SK-N-SH (cell line): ENCODE measurements at regions not wholly inside any gene's neighbourhood (a gene's known extent, or its start where the extent isn't known, plus 50 kb on each side); places are given as distances from the start of the nearest gene placed in this dataset.

Experiments
- CTCF ChIP-seq: fragments of 200-600 bp; sonication (generic); IDR thresholded peaks from 2 replicates; pipeline ENCODE4 v1.6.1; 2017; ENCODE audit warnings: antibody characterized with exemption, mild to moderate bottlenecking, moderate library complexity
- ELF1 ChIP-seq: IDR thresholded peaks from 2 replicates; pipeline ENCODE4 v1.4.0; 2012
- EP300 ChIP-seq, 2 experiments: IDR thresholded peaks; 2 replicates each; pipeline versions ENCODE4 v1.4.0 to v1.6.1; 2012; ENCODE audit warnings: borderline replicate concordance in 1 of 2, low read depth in 1 of 2, low read length in 1 of 2
- EZH2phosphoT487 ChIP-seq: fragments of 200-600 bp; sonication (generic); IDR thresholded peaks from 2 replicates; pipeline ENCODE4 v1.6.1; 2017; ENCODE audit warnings: low read depth, mixed run types, mild to moderate bottlenecking, antibody characterized with exemption, moderate library complexity, borderline replicate concordance
- FOSL2 ChIP-seq: IDR thresholded peaks from 2 replicates; pipeline ENCODE4 v1.4.0; 2012; ENCODE audit warnings: low read depth, mild to moderate bottlenecking, moderate library complexity, borderline replicate concordance
- FOXM1 ChIP-seq: IDR thresholded peaks from 2 replicates; pipeline ENCODE4 v1.4.0; 2012; ENCODE audit warnings: low read depth, mild to moderate bottlenecking
- GABPA ChIP-seq: IDR thresholded peaks from 2 replicates; pipeline ENCODE4 v1.4.0; 2012; ENCODE audit warnings: low read depth, mild to moderate bottlenecking
- POLR2AphosphoS5 ChIP-seq: IDR thresholded peaks from 2 replicates; pipeline ENCODE4 v1.6.1; 2012; ENCODE audit warnings: low read depth, low read length
- RAD21 ChIP-seq: IDR thresholded peaks from 2 replicates; pipeline ENCODE4 v1.6.1; 2012; ENCODE audit warnings: mild to moderate bottlenecking, low read length
- RCOR1 ChIP-seq: fragments of 150-350 bp; IDR thresholded peaks from 2 replicates; pipeline ENCODE4 v1.6.1; 2017; ENCODE audit warnings: antibody characterized with exemption, low read length
- RFX5 ChIP-seq: IDR thresholded peaks from 2 replicates; pipeline ENCODE4 v1.6.1; 2012; ENCODE audit warnings: mild to moderate bottlenecking, improper control_type of control experiment, low read length
- SMC3 ChIP-seq: IDR thresholded peaks from 2 replicates; pipeline ENCODE4 v1.6.1; 2012; ENCODE audit warnings: low read depth, low read length, improper control_type of control experiment
- TCF12 ChIP-seq: IDR thresholded peaks from 2 replicates; pipeline ENCODE4 v1.4.0; 2012
- YY1 ChIP-seq: IDR thresholded peaks from 2 replicates; pipeline ENCODE4 v1.4.0; 2012; ENCODE audit warnings: low read depth, mild to moderate bottlenecking

GRCh38 chr4:79107014-79107413 lies 167.8 kb upstream of the PAQR3 start:
- TF ChIP-seq TCF12, result no peak
- no peak for TF ChIP-seq CTCF
- TF ChIP-seq RFX5, result no peak
- no peak for TF ChIP-seq RAD21
- TF ChIP-seq YY1, result no peak
- no peak for TF ChIP-seq ELF1
- TF ChIP-seq FOXM1, result no peak
- TF ChIP-seq FOSL2, result no peak
- no peak for TF ChIP-seq SMC3
- no peak for TF ChIP-seq EP300 (IDR thresholded peaks at IDR 0.05; ENCODE audit: borderline replicate concordance in 1 of 2, low read depth in 1 of 2, low read length in 1 of 2)
- no peak for TF ChIP-seq EZH2phosphoT487
- no peak for TF ChIP-seq GABPA
- TF ChIP-seq POLR2AphosphoS5, result no peak
- TF ChIP-seq RCOR1, result no peak
